ENCODE measurements at regions not wholly inside any gene's neighbourhood (a gene's known extent, or its start where the extent isn't known, plus 50 kb on each side); places are given as distances from the start of the nearest gene placed in this dataset.
"Not testable (repeated sequence)": the region's sequence is repeated elsewhere in the genome, so short reads cannot be mapped to it uniquely, and the experiment has no call there.

DNA sequence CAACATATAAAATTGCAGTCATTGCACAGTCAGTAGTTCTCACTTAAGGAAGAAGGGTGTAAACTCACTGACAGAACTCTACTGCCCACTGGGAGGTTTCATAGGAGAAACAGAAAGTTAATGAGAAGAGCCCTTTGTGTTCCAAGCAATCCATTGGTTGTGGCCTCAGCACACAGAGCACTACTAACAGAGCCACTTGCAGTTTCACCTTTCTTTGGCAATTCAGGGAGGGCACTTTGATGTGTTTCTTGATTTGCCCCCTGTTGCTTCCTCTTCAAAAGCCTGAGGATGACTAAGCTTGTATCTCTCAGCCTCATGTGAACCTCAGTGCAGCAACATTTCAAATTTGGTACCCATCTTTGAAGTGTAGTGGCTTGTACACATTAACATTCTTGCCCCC is 409.4 kb downstream of the DMRTA1 start:
- no peak for DNase-seq

DNA sequence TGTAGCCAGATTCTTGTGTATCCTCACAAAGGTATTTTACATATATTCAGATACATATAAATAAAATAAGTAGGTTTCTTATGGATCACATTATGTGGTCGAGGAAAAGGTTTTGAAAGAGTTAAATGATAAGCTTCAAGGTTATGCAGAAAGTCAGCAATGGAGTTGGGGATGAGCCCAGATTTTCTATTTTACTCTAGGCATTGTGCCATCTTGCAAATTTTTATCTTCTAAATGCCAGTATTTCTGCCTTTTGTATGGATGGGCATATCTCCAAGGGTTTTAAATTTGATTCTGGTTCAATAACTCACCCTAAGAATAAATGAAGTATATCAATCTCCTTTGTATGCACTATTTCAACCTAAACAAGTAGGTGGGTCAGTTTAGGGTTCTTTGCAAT is 410.7 kb downstream of the DMRTA1 start:
- no peak for DNase-seq

DNA sequence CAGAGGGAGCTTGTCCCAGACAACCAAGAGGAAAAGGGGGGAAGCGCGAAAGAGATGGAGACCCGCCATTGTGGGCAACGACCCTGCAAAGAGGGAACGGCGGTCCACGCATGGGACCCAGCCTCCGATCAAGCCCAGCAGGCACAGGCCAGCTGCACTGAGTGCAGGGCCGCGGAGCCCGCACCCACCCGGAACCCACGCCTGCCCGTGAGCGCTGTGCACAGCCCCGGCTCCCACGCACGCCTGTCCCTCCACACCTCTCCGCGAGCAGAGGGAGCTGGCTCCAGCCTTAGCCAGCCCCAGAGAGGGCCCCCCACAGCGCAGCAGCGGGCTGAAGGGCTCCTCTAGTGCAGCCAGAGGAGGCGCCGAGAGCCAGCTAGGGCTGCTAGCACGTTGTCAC is 416.5 kb downstream of the DMRTA1 start:
- no peak for DNase-seq

DNA sequence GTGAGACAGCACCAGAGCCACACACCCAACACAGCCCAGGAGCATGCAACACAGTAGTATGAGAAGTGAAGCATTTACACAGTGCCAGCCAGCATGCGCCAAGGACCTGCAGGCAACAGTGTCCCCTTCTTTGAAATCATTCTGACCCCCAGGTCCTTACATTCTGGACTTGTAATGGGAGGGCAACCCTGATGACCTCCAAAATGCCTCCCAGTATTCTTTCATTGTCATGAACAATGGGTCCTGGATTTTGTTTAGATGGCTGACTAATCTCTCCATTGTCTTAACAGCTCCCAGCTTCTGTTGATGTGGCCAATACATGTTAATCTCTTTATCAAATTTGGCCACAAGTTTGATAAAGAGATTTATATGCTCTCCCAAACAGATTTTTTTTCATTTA is 417.1 kb downstream of the DMRTA1 start:
- DNase-seq = no peak

DNA sequence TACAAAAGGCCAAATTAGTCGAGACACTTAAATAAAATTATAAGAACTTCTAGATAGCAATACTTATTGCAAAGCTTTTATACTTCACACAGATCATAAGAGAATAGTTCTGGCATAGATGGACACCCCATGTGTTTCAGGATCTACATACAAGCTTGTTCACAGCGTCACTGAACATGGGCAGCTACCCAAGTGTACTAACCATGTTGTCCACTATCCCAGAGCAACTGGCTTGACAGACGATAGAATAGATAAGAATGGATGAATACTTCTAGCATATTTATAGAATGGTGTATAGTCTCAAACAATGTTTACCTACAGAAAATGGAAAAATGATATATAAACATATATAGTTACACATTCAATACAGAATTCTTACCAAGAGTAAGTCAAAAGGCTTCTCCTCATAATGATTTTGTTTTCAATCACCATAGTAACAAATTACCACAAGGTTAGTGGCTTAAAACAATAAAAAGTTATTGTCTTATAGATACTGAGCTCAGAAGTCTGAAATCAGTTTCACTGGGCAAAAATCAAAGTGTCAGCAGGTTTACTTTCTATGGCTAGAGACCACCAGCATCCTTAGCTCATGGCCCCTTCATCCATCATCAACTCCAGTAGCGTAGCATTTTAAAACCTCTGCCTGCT is 446.7 kb downstream of the DMRTA1 start:
- no peak for DNase-seq

DNA sequence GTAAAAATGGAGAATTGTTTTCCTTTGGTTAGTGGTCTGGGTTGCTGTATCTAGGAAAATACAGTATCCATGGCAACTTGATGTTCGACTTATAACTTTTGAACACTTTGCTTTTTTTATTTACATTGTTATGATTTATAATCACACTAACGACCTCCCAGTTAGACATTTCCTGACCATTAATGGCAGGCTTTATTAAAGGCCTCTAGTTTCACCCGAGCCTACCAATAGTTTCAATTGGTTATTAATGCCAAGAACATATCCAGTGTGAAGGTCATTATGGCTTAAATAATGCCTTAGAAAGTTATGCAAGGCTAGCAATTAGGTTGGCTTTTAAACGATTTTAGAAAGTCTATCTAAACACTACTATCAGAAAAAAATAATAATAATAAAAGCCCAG is 452.0 kb downstream of the DMRTA1 start:
- DNase-seq = no peak

DNA sequence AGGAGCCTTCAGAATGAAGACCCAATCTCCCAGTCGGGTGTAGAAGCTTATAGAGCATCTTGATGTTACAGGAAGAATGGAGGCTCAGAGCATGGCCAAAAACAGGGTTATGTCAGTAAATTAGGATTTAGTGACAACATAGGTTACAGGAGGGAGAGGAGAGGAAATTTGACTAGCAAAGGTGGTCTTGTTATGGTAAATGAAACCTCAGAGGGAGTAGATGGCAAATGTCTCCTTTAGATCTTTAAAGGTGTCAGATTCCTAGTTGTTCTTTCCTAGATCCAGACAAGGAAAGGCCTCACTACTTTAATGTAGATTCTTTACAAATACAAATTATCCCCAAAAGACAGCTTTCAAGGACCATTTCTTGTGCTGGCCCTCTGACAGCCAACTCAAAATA is 465.0 kb downstream of the DMRTA1 start:
- DNase-seq = no peak

DNA sequence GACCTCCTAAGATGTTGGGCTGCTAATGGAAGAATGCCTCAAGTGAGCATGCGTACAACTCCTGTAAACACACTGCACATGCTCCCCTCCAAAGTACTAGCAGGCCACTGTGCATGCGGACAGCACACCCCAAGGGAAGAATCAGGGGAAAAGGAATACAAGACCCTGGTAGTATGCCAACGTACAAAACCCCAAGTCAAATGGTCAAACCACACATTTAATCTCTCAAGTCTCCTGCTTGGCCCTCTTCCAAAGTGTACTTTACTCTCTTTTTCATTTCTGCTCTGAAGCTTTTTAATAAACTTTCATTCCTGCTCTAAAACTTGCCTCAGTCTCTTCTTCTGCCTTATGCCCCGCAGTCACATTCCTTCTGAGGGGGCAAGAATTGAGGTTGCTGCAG is 466.4 kb downstream of the DMRTA1 start:
- peak; percentile 3 for DNase-seq

DNA sequence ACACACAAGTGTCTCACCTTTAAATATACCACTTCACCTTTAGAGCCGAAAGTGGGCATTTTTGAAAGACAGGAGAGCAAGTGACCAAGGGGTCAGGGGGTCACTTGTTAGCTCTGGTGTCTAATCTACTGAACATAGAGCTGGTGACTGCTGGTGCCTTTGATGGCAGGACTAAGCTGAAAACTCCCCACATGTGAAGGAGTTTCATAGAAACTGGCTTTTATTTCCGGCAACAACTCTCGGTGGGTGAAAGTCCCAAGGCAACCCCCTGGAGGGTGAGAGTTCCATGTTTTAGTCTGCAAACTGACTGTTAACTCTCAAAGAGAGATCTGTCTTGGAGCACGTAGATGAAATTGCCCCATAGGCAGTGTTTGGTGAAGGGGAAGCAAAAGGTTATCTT is 466.9 kb downstream of the DMRTA1 start:
- no peak for DNase-seq

DNA sequence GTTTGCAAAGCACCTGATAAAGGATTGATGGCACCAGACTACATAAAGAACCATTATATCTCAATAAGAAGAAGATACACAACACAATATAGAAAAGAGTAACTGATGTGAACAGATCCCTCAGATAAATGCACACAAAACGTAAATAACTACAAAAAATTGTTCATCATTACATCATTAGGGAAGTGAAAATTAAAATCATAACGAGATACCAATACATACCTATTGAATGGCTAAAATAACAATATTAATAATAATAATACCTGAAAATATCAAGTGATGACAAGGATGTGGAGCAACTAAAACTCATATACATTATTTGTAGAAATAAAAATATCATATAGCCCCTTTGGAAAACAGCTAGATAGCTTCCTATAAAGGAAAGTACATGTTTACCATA is 469.5 kb downstream of the DMRTA1 start:
- no peak for DNase-seq

DNA sequence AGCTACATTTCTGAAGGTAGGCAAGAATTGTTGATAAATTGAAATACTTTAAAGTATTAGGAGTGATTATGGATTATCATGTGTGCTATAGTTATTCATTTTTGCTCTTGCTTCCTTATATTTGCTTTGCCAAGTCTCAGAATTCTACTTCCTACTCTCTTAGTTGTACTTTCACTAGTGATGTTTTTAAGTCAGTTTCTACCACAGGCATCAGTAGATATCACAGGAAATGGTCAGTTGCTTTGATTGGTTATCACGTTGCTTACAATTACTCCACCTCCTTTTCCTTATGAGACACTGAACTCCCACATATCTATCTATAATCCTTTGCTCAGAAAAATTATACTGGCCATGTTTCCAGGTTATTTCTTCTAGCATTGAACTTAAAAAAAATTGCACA is 472.8 kb downstream of the DMRTA1 start:
- no peak for DNase-seq

DNA sequence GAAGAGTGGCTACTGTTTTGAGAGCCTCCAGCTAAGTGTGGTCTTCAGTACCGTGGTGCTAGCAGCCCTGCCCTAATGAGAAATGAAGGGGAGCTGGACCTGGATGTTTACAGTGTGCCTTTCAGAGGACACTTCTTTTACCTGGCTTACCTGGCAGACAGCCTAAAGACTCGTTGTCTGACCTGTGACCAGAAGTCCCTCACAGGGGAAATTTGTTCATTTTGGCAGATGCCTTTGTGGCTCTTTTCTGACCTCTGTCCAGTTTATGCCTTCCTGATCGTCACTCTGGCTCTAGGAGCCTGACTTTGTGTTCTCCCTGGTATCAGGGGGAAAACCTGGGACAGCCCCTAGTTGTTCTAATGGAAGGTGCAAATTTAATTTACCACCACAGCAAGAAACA is 475.1 kb downstream of the DMRTA1 start:
- no peak for DNase-seq

DNA sequence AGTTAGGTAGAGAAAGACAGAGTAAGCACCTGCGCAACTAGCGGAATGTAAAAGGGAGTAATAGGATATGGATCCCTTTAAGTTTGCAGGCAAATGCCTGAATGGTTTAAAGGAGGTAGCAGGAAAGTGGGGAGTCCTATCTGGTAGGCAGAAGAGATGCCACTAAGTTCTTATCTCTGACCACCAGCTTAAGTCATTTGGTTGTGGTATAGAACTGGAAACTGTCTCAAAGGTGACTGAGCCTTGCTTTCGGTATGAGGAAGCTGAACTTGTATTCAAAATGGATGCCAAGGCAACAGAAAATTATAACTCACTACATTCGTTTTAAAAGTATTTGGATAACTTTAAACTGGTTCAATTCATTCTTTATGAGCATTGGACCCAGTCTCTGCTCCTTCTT is 475.6 kb downstream of the DMRTA1 start:
- no peak for DNase-seq

DNA sequence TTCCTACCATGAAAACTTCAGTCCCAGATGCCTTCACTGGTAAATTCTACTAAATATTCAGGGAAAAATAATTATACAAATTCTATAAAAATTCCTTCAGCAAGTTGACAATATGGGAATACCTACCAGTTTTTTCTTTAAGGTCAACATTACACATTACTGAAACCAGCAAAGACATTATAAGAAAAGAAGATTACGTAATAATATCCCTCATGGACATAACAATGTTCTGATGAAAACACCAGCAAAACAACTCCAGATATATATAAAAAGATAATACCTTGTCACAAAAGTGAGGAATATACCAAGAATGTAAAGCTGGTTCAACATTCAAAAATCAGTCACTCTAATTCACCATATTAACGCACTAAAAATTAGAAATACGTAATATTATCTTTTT is 507.9 kb downstream of the DMRTA1 start:
- no peak for DNase-seq

DNA sequence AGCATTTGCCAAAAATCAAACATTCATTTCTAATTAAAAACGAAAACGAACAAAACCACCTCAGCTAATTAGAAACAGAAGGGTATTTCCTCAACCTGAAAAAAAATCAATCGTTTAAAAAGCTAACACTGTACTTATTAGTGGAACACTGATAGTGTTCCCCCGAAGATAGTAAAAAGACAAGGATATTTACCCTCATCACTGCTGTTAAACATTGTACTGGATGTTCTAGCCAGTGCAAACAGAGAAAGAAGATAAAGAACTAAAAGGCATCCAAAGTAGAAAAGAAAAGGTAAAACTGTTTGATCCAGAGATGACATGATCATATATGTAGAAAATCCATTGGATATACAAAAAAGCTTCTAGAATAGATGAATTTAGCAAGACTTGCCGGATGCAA is 508.3 kb downstream of the DMRTA1 start:
- DNase-seq = no peak

DNA sequence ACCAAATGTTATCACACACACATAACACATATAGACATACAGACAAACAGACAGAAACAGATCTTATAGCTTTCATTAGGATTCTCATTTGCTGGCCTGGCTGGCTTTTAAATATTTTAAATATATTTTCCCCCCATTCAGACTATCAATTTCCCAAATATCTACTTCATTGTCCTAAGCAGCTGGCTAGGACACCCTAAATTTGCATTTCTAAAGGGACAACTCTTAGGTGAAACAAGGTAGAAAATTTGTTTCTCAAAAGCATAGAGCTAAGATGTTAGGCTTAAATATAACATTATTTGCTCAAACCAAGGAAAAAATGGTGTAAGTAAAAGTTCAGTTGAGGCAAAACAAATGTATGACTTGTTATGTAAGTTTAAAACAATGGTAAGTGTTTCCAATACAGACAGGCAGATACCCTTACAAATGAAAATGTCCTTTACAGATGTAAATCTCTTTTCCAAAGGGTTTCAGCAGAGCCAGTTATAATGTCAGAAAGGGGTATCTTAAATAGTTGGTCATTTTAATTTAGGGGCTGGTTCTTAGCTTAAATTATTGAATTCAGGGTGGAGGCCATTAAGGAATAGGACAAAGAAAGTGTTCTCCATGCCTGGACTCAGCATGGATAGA is 522.8 kb downstream of the DMRTA1 start:
- no peak for DNase-seq

DNA sequence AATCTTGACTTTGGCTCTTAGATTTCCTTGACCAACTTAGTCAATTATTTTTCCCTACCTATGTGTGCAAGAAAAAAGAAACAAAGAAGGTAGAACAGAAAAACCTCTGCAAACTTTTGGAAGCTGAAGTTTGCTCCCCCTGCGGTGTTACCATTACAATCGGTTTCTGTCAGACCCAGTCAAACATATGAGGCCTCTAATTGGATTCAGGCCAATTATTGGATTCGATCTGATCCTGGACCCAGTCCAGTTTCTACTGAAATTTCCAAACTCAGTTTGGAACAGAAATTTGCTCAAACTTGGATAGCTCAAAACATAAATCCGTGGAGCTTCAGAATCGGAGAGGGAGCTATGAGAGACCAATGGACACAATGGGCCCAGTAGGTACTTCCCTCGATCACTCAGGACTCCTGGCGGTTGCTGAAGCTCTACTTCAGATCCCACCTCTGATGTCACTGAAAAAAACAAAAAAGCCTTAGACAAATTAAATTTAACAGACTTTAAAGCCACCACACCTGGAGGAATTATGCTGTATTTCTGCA is 523.9 kb downstream of the DMRTA1 start:
- DNase-seq = no peak

DNA sequence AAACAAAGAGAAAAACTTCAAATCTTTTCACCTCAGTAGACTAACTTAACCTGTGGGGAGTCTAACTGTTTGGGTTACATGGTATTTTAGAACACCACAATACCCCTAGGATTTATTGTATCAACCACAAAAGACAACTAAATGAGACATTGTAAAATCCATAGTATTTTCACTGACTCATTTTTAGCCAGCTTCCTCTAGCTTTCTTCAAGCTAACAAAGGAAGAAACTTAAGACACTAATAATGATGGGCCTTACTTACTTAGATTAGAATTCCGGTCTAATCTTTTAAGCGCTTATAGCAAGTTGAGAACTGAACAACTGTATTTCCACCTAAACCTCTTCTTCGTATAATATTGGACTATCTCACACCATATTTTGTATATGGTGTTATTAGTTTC is 529.3 kb downstream of the DMRTA1 start:
- peak; percentile 75 for DNase-seq

DNA sequence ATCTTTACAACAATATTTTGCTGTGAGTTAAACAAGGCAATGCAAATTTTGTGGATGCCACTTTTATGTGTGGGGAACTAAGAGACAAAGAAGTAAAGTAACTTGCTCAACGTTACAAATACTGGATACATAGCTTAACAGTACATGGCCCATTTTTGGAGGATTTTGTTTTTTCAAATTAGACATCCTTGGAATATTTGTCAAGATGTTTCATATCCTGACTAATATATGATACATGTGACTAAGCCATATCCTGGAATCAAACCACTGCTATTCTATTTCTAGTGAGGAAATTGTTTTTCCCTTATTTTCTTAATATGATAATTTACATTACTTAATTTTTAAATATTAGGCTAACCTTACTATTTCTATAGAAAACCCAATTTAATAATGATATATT is 529.8 kb downstream of the DMRTA1 start:
- peak; percentile 79 for DNase-seq

DNA sequence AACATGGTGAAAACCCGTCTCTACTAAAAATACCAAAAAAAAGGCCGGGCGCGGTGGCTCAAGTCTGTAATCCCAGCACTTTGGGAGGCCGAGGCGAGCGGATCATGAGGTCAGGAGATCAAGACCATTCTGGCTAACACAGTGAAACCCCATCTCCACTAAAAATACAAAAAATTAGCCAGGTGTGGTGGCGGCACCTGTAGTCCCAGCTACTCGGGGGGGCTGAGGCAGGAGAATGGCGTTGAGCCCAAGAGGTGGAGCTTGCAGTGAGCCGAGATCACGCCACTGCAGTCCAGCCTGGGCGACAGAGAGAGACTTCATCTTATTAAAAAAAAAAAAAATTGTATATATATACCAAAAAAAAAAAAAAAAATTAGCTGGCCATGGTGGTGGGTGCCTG is 533.8 kb downstream of the DMRTA1 start:
- not testable (repeated sequence) for DNase-seq

DNA sequence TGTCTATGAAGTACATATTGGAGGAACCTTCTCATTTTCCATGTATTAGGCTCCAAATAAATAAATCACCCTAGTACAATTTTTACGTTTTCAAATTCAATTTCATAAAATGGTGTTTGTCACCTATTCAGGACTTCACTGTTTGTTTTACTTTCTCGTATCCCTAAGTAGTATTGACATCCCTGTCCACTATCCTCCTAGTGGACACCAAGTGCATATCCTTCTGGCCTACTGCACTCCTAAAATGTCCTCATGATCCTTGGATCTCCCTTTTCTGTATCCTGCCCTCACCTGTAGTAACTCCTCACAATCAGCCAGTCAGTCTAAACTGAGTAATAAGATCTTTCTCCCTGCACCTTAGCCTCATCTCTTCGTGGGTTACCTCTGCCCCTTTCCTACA is 539.9 kb downstream of the DMRTA1 start:
- no peak for DNase-seq

DNA sequence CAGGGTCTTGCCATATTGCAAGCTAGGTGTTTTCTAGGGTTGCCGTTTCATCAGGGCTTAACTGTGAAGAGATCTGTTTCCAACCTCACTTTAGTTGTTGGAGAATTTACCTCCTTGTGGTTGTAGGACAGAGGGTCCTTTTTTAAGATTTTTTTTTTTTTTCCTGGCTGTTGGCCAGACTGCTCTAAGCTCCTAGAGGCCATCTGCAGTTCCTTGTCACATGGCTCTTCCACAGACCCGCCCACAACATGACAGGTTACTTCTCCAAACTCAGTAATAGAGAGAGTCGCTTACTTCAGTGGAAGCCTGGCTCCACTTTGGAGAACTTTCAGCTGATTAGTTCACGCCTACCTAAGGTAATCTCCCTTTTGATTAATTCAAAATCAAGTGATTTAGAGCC is 543.7 kb downstream of the DMRTA1 start:
- no peak for DNase-seq

DNA sequence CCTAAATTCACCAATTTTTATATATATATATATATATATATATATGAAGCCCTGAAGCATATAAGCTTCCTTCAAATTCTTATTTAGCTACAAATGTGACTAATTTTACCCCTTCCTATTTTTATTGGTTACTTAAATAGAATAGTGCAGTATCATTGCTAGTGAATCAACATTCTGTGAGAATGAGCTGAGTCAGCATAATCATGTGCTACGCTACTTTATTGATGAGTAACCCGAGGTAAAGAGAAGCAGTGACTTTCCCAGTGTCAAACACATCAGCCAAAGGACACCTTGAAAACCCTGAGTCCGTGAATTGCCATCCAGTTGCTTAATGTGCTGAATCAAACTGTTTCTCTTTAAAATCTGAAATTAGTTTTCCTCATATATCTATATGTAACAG is 546.2 kb downstream of the DMRTA1 start:
- DNase-seq = peak; percentile 15

DNA sequence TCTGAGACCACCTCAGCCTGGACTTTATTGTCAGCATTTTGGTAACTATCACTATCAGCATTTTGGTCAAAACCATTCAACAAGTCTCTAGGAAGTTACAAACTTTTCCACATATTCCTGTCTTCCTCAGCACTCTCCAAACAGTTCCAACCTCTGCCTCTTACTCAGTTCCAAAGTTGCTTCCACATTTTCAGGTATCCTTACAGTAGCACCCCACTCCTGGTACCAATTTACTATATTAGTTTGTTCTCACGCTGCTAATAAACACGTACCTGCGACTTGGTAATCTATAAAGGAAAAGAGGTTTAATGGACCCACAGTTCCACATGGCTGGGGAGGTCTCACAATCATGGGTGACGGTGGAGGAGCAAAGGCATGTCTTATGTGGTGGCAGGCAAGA is 551.3 kb downstream of the DMRTA1 start:
- no peak for DNase-seq

DNA sequence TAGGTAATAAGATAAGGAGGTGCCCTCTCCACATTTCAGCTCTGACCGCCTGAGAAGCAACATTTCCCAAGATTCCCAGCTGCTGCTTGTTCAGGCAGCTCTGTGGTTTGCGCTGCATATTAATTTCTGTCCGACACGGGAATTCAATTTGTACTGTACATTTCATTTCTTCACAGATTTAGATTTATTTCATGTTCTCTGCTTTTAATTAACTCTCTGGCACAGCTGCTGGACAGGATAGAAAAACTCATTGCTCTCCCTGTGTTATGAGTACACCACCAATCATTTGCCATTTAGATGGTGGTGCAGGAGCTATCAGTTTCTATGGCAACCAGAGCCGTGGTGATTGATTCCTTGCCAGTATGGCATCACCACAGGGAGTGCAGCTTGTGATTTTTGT is 558.5 kb downstream of the DMRTA1 start:
- peak; percentile 64 for DNase-seq
